AG10803 (cell line): ENCODE measurements at regions not wholly inside any gene's neighbourhood (a gene's known extent, or its start where the extent isn't known, plus 50 kb on each side); places are given as distances from the start of the nearest gene placed in this dataset.
"Not testable (repeated sequence)": the region's sequence is repeated elsewhere in the genome, so short reads cannot be mapped to it uniquely, and the experiment has no call there.

Source experiments
- DNase-seq: peaks from one replicate; pipeline ENCODE4 v3.0.0; 2010; ENCODE audit warnings: low read depth
- H3K4me3 ChIP-seq: 2 replicates; pipeline ENCODE4 v1.5.1; 2011; ENCODE audit warnings: mild to moderate bottlenecking, low read length, control low read depth
- CTCF ChIP-seq: conservative IDR thresholded peaks from 2 replicates; pipeline ENCODE4 v1.5.1; 2011; ENCODE audit warnings: mild to moderate bottlenecking, low read length, control low read depth, inconsistent platforms

- no peak for DNase-seq
- H3K4me3 ChIP-seq: no peak overlapping the region
- no peak for TF ChIP-seq CTCF
Measured at GRCh38 chr6:157741948-157742556, 81.0 kb upstream of the SNX9 start.

GRCh38 chr6:157744102-157744601 lies 78.9 kb upstream of the SNX9 start:
- no peak for TF ChIP-seq CTCF
- no peak for DNase-seq
- H3K4me3 ChIP-seq: no peak overlapping the region

DNA sequence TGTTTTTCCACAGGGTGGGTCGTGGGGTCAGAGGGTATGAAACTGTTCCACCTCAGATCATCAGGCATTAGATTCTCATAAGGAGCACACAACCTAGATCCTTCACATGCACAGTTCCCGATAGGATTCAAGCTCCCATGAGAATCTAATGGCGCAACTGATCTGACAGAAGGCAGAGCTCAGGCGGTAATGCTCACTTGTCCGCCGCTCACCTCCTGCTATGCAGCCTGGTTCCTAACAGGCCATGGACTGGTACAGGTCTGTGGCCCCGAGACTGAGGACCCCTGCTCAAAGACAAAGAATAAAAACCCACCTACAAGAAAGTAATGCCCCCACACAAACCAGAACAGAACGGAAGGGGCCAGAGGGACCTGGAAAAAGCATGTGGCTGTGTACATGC lies 76.1 kb upstream of the SNX9 start:
- no peak overlapping the region for H3K4me3 ChIP-seq
- TF ChIP-seq CTCF: no peak
- no peak for DNase-seq

DNA sequence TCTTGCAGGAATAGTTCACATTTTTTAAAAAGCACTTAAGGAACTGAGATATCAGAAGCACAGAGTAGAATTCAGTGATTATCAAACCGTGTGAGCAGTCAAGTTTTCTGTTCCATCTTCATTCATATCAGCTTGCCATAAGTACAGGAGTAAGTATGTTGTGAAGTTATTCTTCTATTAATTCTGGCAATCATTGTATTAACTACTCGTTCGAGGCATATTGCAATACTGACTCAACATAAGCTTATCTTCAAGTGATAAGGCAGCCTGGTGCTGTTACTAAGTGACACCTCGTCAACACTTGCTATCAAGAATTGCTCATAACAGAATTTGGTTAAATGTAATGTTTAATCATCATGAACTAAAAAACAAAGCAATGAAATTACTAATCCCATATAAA lies 75.7 kb upstream of the SNX9 start:
- TF ChIP-seq CTCF: no peak
- H3K4me3 ChIP-seq: no peak overlapping the region
- no peak for DNase-seq

- no peak overlapping the region for H3K4me3 ChIP-seq
Measured at GRCh38 chr6:157748839-157749571, 74.0 kb upstream of the SNX9 start.

GRCh38 chr6:157750973-157751372 lies 72.1 kb upstream of the SNX9 start:
- DNase-seq, H3K4me3 ChIP-seq: not testable (repeated sequence)

More at GRCh38 chr6:157748839-157749571, 74.0 kb upstream of the SNX9 start:
- no peak for DNase-seq
- no peak for TF ChIP-seq CTCF

DNA sequence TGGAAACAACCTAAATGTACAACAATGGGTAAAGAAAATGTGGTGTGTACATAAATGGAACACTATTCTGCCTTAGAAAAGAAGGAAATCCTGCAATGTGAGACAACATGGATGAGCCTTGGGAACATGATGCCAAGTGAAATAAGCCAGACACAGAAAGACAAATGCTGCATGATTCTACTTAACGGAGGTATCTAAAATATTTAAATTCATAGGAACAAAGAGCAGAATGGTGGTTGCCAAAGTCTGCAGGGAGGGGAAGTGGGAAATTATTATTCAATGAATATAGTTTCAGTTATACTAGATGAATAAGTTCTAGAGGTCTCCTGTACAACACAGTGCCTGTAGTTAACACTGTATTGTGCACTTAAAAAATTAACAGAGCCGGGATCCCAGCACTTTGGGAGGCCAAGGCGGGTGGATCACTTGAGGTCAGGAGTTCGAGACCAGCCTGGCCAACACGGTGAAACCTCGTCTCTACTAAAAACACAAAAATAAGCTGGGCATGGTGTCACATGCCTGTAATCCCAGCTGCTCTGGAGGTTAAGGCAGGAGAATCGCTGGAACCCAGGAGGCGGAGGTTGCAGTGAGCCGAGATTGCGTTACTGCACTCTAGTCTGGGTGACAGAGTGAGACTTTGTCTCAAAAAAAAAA lies 71.4 kb upstream of the SNX9 start:
- no peak for DNase-seq
- no peak for TF ChIP-seq CTCF
- H3K4me3 ChIP-seq: no peak overlapping the region

DNA sequence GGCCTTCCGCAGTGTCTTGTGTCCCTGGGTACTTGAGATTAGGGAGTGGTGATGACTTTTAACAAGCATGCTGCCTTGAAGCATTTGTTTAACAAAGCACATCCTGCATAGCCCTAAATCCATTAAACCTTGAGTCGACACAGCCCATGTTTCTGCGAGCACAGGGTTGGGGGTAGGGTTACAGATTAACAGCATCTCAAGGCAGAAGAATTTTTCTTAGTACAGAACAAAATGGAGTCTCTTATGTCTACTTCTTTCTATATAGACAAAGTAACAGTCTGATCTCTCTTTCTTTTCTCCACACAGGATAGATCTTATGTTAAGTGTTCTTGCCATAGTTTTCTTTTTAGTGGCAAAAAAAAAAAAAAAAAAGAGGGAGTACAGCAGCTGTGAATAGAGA lies 70.2 kb upstream of the SNX9 start:
- not testable (repeated sequence) for DNase-seq, H3K4me3 ChIP-seq
